GM19240 (cell line): ENCODE measurements at regions not wholly inside any gene's neighbourhood (a gene's known extent, or its start where the extent isn't known, plus 50 kb on each side); places are given as distances from the start of the nearest gene placed in this dataset.

Source experiments
- DNase-seq: peaks from one replicate; pipeline ENCODE4 v3.0.0; 2011; ENCODE audit warnings: low spot score; ENCODE audit not compliant: insufficient read length

- no peak for DNase-seq
These were observed 174.3 kb downstream of the EMX2 start for GRCh38 chr10:117716889-117717288.

- no peak for DNase-seq
These were observed 176.7 kb downstream of the EMX2 start for GRCh38 chr10:117718986-117719920.

GRCh38 chr10:117720931-117721835 is 178.6 kb downstream of the EMX2 start:
- DNase-seq, result no peak

- no peak for DNase-seq
These were observed 179.3 kb downstream of the EMX2 start for GRCh38 chr10:117721873-117722272.

- no peak for DNase-seq
These were observed 180.8 kb downstream of the EMX2 start for GRCh38 chr10:117723343-117723742.

DNA sequence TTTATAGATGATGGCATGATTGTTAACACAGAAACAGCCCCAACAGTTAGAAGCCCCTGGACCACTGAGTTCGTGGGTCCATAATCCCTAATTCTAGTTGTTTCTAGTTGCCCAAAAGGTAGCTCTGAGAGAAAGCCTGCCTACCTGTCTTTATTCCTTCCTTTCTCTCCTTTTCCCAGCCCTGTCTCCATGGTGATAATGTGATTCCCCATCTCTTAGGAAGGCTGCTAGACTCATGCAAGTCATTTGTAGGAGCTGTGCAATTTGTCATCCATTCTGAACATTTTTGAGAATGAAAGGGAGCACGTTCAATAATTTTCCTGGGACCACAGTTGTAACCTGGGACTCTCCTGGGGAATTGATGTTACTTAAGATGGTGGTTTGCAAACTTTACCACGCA is 183.4 kb downstream of the EMX2 start:
- DNase-seq, result no peak

- DNase-seq, result no peak
These were observed 184.2 kb downstream of the EMX2 start for GRCh38 chr10:117726596-117727295.

DNA sequence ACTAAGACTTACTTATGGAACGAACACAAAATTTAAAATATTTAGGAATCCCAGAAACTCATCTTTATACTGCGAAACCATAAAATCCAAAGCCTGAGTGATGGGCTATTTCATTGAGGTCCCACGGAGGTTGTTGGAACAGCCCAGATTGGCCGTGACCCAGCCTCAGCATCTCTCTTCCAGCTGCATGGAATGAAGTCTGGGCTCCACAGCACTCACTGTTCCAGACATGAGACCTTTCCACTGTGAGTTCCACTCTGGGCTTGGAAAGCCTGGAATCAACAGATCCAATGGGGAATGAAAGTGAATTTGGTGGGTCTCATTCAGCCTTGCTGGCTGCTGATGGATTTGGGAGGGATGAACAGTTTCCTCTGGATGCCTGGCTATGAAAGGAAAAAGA is 184.9 kb downstream of the EMX2 start:
- DNase-seq, result no peak

GRCh38 chr10:117728087-117728486 is 185.5 kb downstream of the EMX2 start:
- DNase-seq, result no peak

GRCh38 chr10:117729156-117729555 is 186.6 kb downstream of the EMX2 start:
- DNase-seq, result no peak

- no peak for DNase-seq
These were observed 188.7 kb downstream of the EMX2 start for GRCh38 chr10:117731121-117731791.

- DNase-seq, result no peak
These were observed 192.3 kb downstream of the EMX2 start for GRCh38 chr10:117734731-117735405.

- no peak for DNase-seq
These were observed 194.1 kb downstream of the EMX2 start for GRCh38 chr10:117736655-117737054.

GRCh38 chr10:117740088-117740487 is 197.5 kb downstream of the EMX2 start:
- no peak for DNase-seq

DNA sequence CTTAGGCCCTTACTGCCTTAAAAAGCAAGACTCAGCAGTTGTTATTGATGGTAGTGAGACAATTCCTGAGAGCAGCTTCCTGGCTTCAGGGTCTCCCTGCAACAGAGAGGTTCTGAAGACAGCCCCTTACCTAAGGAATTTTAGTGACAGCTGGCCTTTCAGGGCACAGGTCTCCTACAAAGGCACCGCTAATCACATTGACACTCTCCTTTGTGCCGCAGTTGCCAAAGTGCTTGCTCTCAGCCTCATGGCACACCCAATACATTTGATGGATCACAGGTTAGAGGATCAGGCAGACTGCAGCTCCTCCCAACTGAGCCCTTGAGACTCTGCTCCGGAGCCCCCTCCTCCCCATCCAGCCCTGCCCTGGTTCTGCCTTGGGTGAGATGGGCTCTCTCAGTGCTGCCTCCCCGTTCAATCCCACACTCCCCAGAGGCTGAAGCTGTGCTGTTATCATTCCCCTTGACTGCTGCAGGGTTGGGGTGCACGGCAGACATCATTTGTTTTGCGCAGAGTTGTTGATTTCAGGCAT is 198.2 kb downstream of the EMX2 start:
- DNase-seq, result no peak

GRCh38 chr10:117741524-117741923 is 199.0 kb downstream of the EMX2 start:
- no peak for DNase-seq

- no peak for DNase-seq
These were observed 201.0 kb downstream of the EMX2 start for GRCh38 chr10:117743509-117743908.

DNA sequence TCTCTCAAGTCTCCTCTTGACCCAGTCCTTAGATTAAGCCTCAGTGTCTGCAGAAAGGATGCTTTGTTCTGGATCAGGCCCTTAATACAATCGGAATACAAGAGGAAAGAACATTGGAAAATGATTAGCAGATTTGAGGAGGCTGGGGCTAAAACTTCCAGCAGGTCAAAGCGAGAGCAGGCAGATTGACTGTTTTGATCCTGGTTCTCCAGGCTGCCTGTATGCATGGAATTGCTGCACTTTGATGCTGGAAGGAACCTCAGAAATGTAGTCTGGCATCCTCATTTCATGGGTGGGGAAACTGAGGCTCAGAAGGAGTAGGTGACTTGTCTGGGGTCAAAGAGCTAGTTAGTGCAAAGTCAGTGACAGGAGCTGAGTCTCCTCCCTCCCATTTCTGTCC is 202.8 kb downstream of the EMX2 start:
- DNase-seq, result no peak

DNA sequence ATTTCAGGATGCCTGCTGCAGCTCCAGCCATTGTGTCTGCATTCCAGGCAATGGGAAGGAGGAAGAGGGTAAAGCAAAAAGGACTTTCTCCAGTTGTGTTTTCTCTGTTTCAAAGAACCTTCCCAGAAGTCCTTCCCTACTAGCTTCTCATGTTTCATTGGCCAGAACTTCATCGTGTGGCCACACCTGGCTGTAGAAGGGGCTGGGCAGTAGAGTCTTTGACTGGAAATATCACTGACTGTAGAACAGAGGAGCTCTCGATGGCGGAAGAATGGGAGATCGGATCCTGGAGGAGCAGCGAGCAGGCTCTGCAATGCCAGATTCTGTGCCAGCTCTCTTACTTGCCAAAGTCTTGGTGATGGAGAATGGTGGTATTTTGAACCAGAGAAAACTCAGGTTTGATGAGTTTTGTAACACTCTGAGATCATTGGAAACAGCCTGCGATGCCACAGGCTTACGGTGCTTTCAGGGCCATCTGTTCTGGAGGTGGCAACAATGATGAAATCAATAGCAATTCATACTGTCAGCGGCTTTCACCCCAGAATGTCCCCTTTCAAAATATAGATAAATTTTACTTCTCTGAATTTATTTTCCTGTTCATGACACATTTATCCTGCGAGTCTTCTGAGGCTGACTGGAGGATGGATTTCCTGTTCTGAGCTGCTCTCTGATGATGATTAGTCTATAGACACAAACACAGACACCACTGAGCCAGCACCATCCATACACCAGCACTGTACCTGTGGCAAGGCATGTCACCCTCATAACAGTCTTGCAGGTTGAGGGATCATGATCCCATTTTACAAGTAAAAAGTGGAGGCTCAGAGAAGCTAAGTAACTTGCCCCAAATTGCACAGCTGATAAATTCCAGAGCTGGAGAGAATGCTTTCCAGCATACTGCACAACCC is 204.2 kb downstream of the EMX2 start:
- no peak for DNase-seq
